ENCODE measurements at regions not wholly inside any gene's neighbourhood (a gene's known extent, or its start where the extent isn't known, plus 50 kb on each side); places are given as distances from the start of the nearest gene placed in this dataset.

DNA sequence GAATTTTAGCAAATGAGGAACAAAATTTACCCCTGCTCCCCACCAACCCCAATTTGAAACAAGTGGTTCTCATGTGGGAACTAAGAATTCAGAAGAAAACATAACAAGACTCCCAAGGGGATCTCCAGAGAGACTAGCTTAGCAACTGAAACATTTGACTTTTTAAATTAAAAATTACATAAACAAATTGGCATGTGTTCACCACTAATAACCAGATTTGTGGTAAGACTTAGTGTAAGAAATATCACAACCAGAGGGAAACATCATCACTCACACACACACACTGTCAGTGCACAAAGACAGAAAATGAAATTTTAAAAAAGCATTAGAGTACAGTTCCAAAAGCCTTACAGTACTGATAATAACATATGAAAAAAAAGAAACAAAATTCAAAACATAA lies 348.8 kb downstream of the CGGBP1 start:
- no peaks in the 10 kb centered on the region for H3K4me1 ChIP-seq
- H3K27ac ChIP-seq = no peak overlapping the region
- FAIRE-seq (no peak), ATAC-seq (no peak), DNase-seq (no peak)
- H3K4me3 ChIP-seq = no peak overlapping the region
- TF ChIP-seq, protein P1, sequence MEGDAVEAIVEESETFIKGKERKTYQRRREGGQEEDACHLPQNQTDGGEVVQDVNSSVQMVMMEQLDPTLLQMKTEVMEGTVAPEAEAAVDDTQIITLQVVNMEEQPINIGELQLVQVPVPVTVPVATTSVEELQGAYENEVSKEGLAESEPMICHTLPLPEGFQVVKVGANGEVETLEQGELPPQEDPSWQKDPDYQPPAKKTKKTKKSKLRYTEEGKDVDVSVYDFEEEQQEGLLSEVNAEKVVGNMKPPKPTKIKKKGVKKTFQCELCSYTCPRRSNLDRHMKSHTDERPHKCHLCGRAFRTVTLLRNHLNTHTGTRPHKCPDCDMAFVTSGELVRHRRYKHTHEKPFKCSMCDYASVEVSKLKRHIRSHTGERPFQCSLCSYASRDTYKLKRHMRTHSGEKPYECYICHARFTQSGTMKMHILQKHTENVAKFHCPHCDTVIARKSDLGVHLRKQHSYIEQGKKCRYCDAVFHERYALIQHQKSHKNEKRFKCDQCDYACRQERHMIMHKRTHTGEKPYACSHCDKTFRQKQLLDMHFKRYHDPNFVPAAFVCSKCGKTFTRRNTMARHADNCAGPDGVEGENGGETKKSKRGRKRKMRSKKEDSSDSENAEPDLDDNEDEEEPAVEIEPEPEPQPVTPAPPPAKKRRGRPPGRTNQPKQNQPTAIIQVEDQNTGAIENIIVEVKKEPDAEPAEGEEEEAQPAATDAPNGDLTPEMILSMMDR (IDR thresholded peaks at IDR 0.05) = no peak
- no peaks in the 10 kb centered on the region for H3K36me3 ChIP-seq
- intact Hi-C loops (cut with DNase I) = no loop called here
- no peaks in the 10 kb centered on the region for H3K9me3 ChIP-seq
- no peaks in the 10 kb centered on the region for H3K27me3 ChIP-seq

DNA sequence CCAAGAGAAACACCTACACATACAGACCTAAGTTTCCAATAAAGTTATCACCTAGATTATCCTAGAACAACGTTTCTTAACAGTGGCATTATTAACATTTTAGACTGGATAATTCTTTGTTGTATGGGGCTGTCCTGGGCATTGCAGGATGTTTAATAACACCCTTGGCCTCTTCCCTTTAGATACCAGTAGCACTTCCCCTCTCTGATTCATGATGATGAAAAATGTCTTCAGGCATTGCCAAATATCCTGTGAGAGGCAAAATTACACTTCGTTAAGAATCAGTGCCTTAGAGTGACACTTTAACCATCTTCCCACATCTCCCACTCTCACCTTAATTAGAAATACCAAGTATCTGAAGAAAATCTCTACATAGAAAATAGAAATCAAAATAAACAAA lies 352.6 kb downstream of the CGGBP1 start:
- no peak overlapping the region for H3K4me3 ChIP-seq
- no peak for ATAC-seq
- no peak overlapping the region for H3K27ac ChIP-seq
- FAIRE-seq = no peak
- no peaks in the 10 kb centered on the region for H3K27me3 ChIP-seq
- intact Hi-C loops (cut with DNase I) = no loop called here
- H3K36me3 ChIP-seq = no peaks in the 10 kb centered on the region
- TF ChIP-seq, protein P1 (IDR thresholded peaks at IDR 0.05) = no peak
- no peaks in the 10 kb centered on the region for H3K4me1 ChIP-seq
- WGBS, 2 donors = 50 to 62% methylated on average over 2 of the region's 2 CpGs
- no peaks in the 10 kb centered on the region for H3K9me3 ChIP-seq
- no peak for DNase-seq

DNA sequence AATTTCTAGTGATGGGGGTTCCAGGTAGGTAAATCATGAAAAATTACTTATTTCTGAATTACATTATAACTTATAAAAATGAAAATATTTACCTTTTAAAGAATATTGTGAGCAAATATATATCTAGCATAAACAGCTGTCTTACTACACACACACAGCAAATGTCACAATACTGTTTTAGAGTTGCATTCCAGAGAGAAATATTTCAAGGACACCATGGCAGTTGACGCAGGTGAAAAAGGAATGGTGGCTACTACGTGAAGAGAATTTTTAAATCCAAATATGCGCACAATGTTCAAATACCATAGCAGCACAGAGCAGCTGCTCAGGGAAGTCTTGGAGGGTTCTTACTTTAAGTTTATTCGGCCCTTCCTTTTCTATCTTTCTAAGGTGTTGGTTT lies 356.2 kb downstream of the CGGBP1 start:
- FAIRE-seq (no peak), DNase-seq (no peak), ATAC-seq (no peak)
- Histone ChIP-seq H3K9me3 (no peaks in the 10 kb centered on the region), H3K27ac (no peak overlapping the region), H3K36me3 (no peaks in the 10 kb centered on the region), H3K4me1 (no peaks in the 10 kb centered on the region), H3K27me3 (no peaks in the 10 kb centered on the region), H3K4me3 (no peak overlapping the region)
- intact Hi-C loops (cut with DNase I) = no loop called here
- WGBS, 2 donors = 57 to 59% methylated on average over 4 of the region's 4 CpGs
- TF ChIP-seq, protein P1 (IDR thresholded peaks at IDR 0.05) = no peak

DNA sequence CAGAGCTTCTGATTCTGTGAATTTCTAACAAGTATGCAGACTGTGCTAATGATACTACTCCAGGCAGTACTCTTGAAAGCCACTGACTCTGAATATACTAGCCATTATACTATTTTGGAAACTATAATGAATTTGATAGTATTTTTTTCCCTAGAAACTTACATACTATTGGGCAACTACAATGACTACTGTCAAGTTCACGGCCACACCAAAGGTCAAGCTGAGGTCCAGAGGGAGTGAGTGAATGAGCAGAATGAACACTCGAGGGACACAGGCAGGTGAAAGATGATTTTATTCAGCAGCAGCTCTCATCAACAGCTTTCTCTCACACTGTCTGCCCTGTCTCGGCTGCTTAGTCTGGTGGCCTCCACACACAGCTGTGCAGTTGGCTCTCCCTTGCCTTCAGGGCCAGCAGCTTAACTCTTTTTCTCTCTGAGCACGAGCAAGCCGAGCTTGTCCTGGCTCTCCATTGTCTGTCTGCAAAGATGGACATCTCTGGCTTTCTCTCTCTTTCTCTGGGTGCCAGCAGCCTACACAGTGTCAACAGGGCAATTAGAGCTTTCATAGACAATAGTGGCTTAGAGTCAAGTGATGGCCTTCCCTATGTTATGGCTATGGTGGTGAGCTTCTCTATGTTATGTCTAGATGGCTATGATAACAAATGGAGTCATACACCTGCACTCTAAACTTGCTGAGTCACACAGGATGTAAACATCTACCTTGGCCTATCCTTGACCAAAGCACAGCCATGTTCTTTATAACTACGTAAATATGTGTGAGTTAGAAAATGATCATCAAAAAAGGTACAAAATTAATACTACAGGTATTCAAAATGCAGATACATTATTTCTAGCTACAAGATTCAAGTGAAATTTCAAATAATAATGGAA lies 362.4 kb downstream of the CGGBP1 start:
- Histone ChIP-seq H3K4me3 (no peak overlapping the region), H3K9me3 (no peaks in the 10 kb centered on the region), H3K27ac (no peak overlapping the region), H3K27me3 (no peaks in the 10 kb centered on the region), H3K4me1 (no peaks in the 10 kb centered on the region), H3K36me3 (no peaks in the 10 kb centered on the region)
- FAIRE-seq = no peak
- TF ChIP-seq, protein P1 (IDR thresholded peaks at IDR 0.05) = no peak
- DNase-seq = no peak
- 69 to 73% methylated on average over 6 of the region's 6 CpGs for WGBS, 2 donors
- intact Hi-C loops (cut with DNase I) = no loop called here
- no peak for ATAC-seq

DNA sequence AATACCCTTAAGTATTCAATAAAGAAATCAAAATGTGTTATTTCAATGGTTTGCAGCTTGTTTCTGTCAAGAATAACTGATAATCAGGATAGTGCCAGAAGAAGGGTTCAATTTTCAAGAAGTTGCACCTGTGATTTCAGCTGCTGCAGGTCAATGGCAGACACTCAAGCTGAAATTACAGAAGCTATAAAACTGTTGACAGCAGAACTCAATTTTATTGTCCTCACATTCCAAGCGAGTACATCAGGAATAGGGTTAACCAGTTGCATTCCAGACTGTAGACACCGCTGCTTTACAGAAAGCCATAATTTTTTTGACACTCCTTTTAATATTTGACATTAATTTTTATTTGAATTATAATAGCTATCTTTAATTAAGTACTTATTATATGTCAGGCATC lies 364.1 kb downstream of the CGGBP1 start:
- no peaks in the 10 kb centered on the region for H3K36me3 ChIP-seq
- ATAC-seq = no peak
- DNase-seq = no peak
- no peaks in the 10 kb centered on the region for H3K4me1 ChIP-seq
- WGBS, 2 donors = 50 to 64% methylated on average over 2 of the region's 2 CpGs
- H3K27me3 ChIP-seq = no peaks in the 10 kb centered on the region
- no peaks in the 10 kb centered on the region for H3K9me3 ChIP-seq
- TF ChIP-seq, protein P1 (IDR thresholded peaks at IDR 0.05) = no peak
- no peak for FAIRE-seq
- intact Hi-C loops (cut with DNase I) = no loop called here
- no peak overlapping the region for H3K27ac ChIP-seq
- no peak overlapping the region for H3K4me3 ChIP-seq

Measured in pancreas (tissue), 10 donors.